ENCODE measurements at regions not wholly inside any gene's neighbourhood (a gene's known extent, or its start where the extent isn't known, plus 50 kb on each side); places are given as distances from the start of the nearest gene placed in this dataset.

DNA sequence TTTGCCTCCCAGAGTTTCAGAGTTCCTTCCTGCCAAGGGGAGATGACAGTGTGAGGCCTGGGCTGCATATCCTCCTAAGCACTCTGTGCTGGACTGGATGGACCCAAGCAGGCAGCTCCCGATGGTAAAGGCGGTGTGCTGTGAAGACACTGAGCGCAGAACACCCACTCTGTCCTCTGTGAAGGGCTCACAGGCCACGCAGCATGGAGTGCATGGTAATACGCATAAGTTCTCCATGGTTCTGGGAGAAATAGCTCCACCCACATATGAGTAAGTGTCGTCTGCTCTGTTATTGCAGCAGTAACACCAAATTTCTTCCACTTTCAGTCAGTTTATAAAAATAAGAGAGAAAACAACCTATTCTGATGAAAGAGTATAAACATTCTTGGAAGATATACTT, 55.8 kb downstream of the TMEM30B start:
- Histone ChIP-seq H4K20me1 (replicated peaks; ENCODE audit: insufficient read depth) (no peaks in the 10 kb centered on the region), H3K9me2 (ENCODE audit: insufficient read depth) (0 out of 2 replicates have a peak, but pooled peaks cover 3% of the 10 kb centered on the region), H2AFZ (no peak overlapping the region), H3K27ac (ENCODE audit: low read depth) (no peak overlapping the region), H3K79me2 (replicated peaks; ENCODE audit: insufficient read depth) (no peaks in the 10 kb centered on the region), H3K36me3 (ENCODE audit: insufficient read depth) (no peaks in the 10 kb centered on the region), H3K4me1 (ENCODE audit: insufficient read depth) (peaks cover 21% of the 10 kb centered on the region), H3K4me3 (no peak overlapping the region), H3K27me3 (ENCODE audit: insufficient read depth) (no peaks in the 10 kb centered on the region), H3F3A (replicated peaks; ENCODE audit: low read depth) (no peaks in the 10 kb centered on the region), H3K4me2 (no peak overlapping the region)
- no peak for ATAC-seq
- TF ChIP-seq ZNF114 (CRISPR knock-in tag; IDR thresholded peaks at IDR 0.05) = no peak
- TF ChIP-seq ZNF462 (CRISPR knock-in tag; IDR thresholded peaks at IDR 0.05) = no peak
- no peak for TF ChIP-seq POLR2AphosphoS5 (IDR thresholded peaks at IDR 0.05; ENCODE audit: low read depth)
- H3K27me3 Mint-ChIP-seq (ENCODE audit: insufficient read depth, low read depth, poor library complexity) = no peaks in the 10 kb centered on the region
- no peaks in the 10 kb centered on the region for H3K9me3 Mint-ChIP-seq
- H3K36me3 Mint-ChIP-seq (ENCODE audit: low read depth) = no peaks in the 10 kb centered on the region
- no peak overlapping the region for H3K27ac Mint-ChIP-seq
- no peak overlapping the region for H3K4me3 Mint-ChIP-seq
- peaks cover 30% of the 10 kb centered on the region for H3K4me1 Mint-ChIP-seq
- no peak for DNase-seq (ENCODE audit: low spot score)

DNA sequence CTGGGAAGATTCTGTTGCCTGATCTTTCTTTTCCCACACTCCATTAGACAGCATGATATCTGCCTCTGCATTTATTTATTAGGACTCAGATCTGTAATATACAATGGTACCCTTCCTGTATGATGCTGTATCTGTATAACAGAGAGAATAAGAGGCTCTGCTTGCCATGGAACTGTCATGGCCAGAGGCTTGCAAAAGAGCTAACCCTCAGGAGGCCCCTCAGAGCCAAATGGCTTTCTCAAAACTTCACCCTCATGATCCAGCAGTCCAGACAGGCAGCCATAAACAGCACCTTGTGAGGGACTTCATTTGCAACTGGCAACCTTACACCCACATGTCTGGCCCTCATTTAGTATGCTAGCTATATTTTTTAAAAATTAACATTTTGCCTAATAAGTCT, 57.6 kb downstream of the TMEM30B start:
- H3K9me3 Mint-ChIP-seq = no peaks in the 10 kb centered on the region
- H4K20me1 ChIP-seq (replicated peaks; ENCODE audit: insufficient read depth) = no peaks in the 10 kb centered on the region
- H3K4me1 ChIP-seq (ENCODE audit: insufficient read depth) = peaks cover 20% of the 10 kb centered on the region
- H3K4me1 Mint-ChIP-seq = peaks cover 32% of the 10 kb centered on the region
- no peaks in the 10 kb centered on the region for H3K36me3 ChIP-seq (ENCODE audit: insufficient read depth)
- no peaks in the 10 kb centered on the region for H3K79me2 ChIP-seq (replicated peaks; ENCODE audit: insufficient read depth)
- no peak overlapping the region for H3K27ac ChIP-seq (ENCODE audit: low read depth)
- no peak overlapping the region for H3K27ac Mint-ChIP-seq
- ATAC-seq (no peak), DNase-seq (ENCODE audit: low spot score) (no peak)
- no peaks in the 10 kb centered on the region for H3K27me3 ChIP-seq (ENCODE audit: insufficient read depth)
- no peak overlapping the region; the same call in 2 of the 3 replicates for H3K4me3 Mint-ChIP-seq
- no peak overlapping the region for H3K4me3 ChIP-seq
- no peak overlapping the region for H3K4me2 ChIP-seq
- 0 out of 2 replicates have a peak, but pooled peaks cover 3% of the 10 kb centered on the region for H3K9me2 ChIP-seq (ENCODE audit: insufficient read depth)
- no peaks in the 10 kb centered on the region for H3F3A ChIP-seq (replicated peaks; ENCODE audit: low read depth)
- no peaks in the 10 kb centered on the region for H3K36me3 Mint-ChIP-seq (ENCODE audit: low read depth)
- no peaks in the 10 kb centered on the region for H3K27me3 Mint-ChIP-seq (ENCODE audit: insufficient read depth, low read depth, poor library complexity)
- peak overlapping the region; percentile 33; the same call in 1 of the 2 replicates for H2AFZ ChIP-seq
- TF ChIP-seq ZNF462 (CRISPR knock-in tag; IDR thresholded peaks at IDR 0.05) = no peak
- TF ChIP-seq CREB1 (CRISPR knock-in tag; IDR thresholded peaks at IDR 0.05; ENCODE audit: low read depth) = no peak
- TF ChIP-seq ZNF114 (CRISPR knock-in tag; IDR thresholded peaks at IDR 0.05) = no peak
- TF ChIP-seq ZNF331 (CRISPR knock-in tag; IDR thresholded peaks at IDR 0.05; ENCODE audit: low read depth) = no peak
- no peak for TF ChIP-seq POLR2AphosphoS5 (IDR thresholded peaks at IDR 0.05; ENCODE audit: low read depth)

Data from GM23338 (cell line).